ENCODE measurements at regions not wholly inside any gene's neighbourhood (a gene's known extent, or its start where the extent isn't known, plus 50 kb on each side); places are given as distances from the start of the nearest gene placed in this dataset.

- ChIA-PET CTCF (interaction anchor here (0.7 to 1.3 kb wide), 2 partner anchors 11 to 41 kb away, joined by 3 to 4 read pairs; no protein-coding TSS in a partner anchor), POLR2A (no interaction called here), SMC1A (ENCODE audit: uncharacterized antibody, unreplicated experiment) (interaction anchor here (1.0 to 1.5 kb wide), 3 partner anchors 18 to 101 kb away, joined by 3 to 6 read pairs (median 3); no protein-coding TSS in a partner anchor), RAD21 (ENCODE audit: unreplicated experiment) (no interaction called here)
- H3K27ac ChIP-seq (ENCODE audit: control insufficient read depth, insufficient read depth), result no peak overlapping the region
- intact Hi-C loops (cut with micrococcal nuclease; ENCODE audit: unreplicated experiment) (no loop called here), in situ Hi-C loops (cut with MboI) (no loop called here)
- ATAC-seq (no peak), DNase-seq (ENCODE audit: low read depth, low spot score) (no peak), FAIRE-seq (no peak)
- H3K79me2 ChIP-seq (ENCODE audit: control insufficient read depth, insufficient read depth, low read length), result no peaks in the 10 kb centered on the region
- H3K9ac ChIP-seq (ENCODE audit: control insufficient read depth, insufficient read depth, low read length), result no peak overlapping the region
- no peaks in the 10 kb centered on the region for H3K27me3 ChIP-seq (replicated peaks in 1 of 2; ENCODE audit: control insufficient read depth in 2 of 2, insufficient read depth in 2 of 2, low read length in 1 of 2)
- TF ChIP-seq CHD1 (IDR thresholded peaks at IDR 0.05; ENCODE audit: low read depth, low read length) (no peak), ELK1 (IDR thresholded peaks at IDR 0.05; ENCODE audit: low read depth, low read length) (no peak), HSF1 (IDR thresholded peaks at IDR 0.05; ENCODE audit: low read depth, low read length) (no peak), STAT1 (conservative IDR thresholded peaks at IDR 0.05) (no peak), FOS (IDR thresholded peaks at IDR 0.05; ENCODE audit: borderline replicate concordance, extremely low read depth, insufficient read length) (no peak), RBBP5 (conservative IDR thresholded peaks at IDR 0.05) (no peak), E4F1 (IDR thresholded peaks at IDR 0.05; ENCODE audit: borderline replicate concordance, partially characterized antibody) (no peak), MXI1 (IDR thresholded peaks at IDR 0.05; ENCODE audit: low read depth, low read length) (no peak), NFYB (IDR thresholded peaks at IDR 0.05; ENCODE audit: insufficient read depth, low read depth, low read length) (no peak), POLR2A (IDR thresholded peaks at IDR 0.05; ENCODE audit: low read depth, low read length) (no peak), YBX1 (IDR thresholded peaks at IDR 0.05) (no peak), ZNF384 (IDR thresholded peaks at IDR 0.05; ENCODE audit: borderline replicate concordance, low read depth, low read length) (no peak), SIN3A (IDR thresholded peaks at IDR 0.05; ENCODE audit: low read depth, low read length) (no peak), MLLT1 (IDR thresholded peaks at IDR 0.05) (no peak), POLR2AphosphoS5 (IDR thresholded peaks at IDR 0.05; ENCODE audit: low read length) (no peak), ZNF24 (IDR thresholded peaks at IDR 0.05) (no peak)
- no peak overlapping the region for H3K4me2 ChIP-seq (ENCODE audit: control insufficient read depth, insufficient read depth)
- 0% methylated on average over 1 of the region's 1 CpG for WGBS (ENCODE audit: insufficient coverage, insufficient replicate concordance, low lambda C conversion rate, missing lambda C conversion rate)
- H3K36me3 ChIP-seq (ENCODE audit: control insufficient read depth in 2 of 2, insufficient read depth in 2 of 2, low read length in 1 of 2), result no peaks in the 10 kb centered on the region
- H3K9me3 ChIP-seq (replicated peaks; ENCODE audit: control insufficient read depth, insufficient read depth, low read length), result no peaks in the 10 kb centered on the region
- H3K4me1 ChIP-seq (ENCODE audit: control insufficient read depth, insufficient read depth, low read length), result no peaks in the 10 kb centered on the region
- no peak overlapping the region for H3K4me3 ChIP-seq
- no peak overlapping the region for H2AFZ ChIP-seq (ENCODE audit: control insufficient read depth, low read depth, low read length)
- H4K20me1 ChIP-seq (ENCODE audit: control insufficient read depth, insufficient read depth), result no peaks in the 10 kb centered on the region
- BruUV-seq (replicated peaks), result no TSS peak
Measured at GRCh38 chr4:28267166-28267565, 1406.5 kb downstream of the STIM2 start.

Measured in GM12878 (cell line).